NB4 (cell line): ENCODE measurements at regions not wholly inside any gene's neighbourhood (a gene's known extent, or its start where the extent isn't known, plus 50 kb on each side); places are given as distances from the start of the nearest gene placed in this dataset.

ENCODE experiments used
- CTCF ChIP-seq: IDR thresholded peaks from one replicate; pipeline ENCODE4 v1.5.1; 2012; ENCODE audit warnings: low read depth, low read length
- MAX ChIP-seq: IDR thresholded peaks from 2 replicates; pipeline ENCODE4 v1.6.1; 2011; ENCODE audit warnings: low read depth, low read length
- POLR2A ChIP-seq: IDR thresholded peaks from 2 replicates; pipeline ENCODE4 v1.6.1; 2011; ENCODE audit warnings: mild to moderate bottlenecking; ENCODE audit not compliant: insufficient read length; ENCODE audit errors: extremely low read depth

- no peak for TF ChIP-seq POLR2A
- TF ChIP-seq CTCF = no peak
- TF ChIP-seq MAX = no peak
Observed at GRCh38 chr4:26229974-26230373, 90.8 kb upstream of the RBPJ start.
